LNCAP (cell line): ENCODE measurements at regions not wholly inside any gene's neighbourhood (a gene's known extent, or its start where the extent isn't known, plus 50 kb on each side); places are given as distances from the start of the nearest gene placed in this dataset.

Source experiments
- CTCF ChIP-seq: fragments of 450-650 bp; IDR thresholded peaks from 2 replicates; pipeline ENCODE4 v1.5.1; 2017; ENCODE audit warnings: mild to moderate bottlenecking

DNA sequence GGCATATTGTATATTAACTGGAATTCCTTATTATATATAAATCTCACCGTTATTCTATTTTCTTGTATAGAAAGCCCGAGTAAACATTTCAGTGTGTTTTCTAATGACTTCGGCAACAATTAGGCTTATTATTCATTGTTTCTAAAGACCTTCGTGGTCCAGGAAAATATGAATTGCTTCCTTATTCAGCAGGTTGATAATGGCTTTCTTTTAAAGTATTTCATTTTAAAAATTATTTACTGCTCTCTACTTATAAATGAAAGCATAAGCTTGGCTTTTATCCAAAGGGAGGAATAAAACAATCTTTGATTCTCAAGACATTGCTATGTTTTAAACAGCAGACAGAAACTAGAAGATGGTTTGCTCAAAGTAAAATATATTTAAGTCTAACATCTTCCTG lies 198.4 kb upstream of the RGS18 start:
- TF ChIP-seq CTCF: no peak

DNA sequence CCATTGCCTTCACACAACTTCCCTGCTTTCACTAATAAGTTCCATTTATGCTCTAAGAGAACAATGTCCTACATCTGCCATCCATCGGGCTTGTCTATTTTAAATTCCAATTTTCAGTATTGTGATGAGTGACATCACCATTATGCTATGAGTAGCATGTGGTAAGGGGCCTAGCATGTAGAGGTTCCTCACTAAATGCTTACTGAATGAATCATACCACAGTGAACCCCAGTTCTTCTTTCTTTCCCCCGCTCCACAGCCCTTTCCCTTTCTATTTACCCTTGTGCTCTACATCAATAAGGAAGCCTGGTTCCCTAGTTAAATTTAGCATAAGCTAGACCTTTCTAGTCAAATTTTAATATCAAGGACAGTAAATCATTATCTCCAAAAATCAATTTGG lies 195.0 kb upstream of the RGS18 start:
- TF ChIP-seq CTCF: no peak

- no peak for TF ChIP-seq CTCF
These were observed 194.3 kb upstream of the RGS18 start for GRCh38 chr1:191963781-191964455.

DNA sequence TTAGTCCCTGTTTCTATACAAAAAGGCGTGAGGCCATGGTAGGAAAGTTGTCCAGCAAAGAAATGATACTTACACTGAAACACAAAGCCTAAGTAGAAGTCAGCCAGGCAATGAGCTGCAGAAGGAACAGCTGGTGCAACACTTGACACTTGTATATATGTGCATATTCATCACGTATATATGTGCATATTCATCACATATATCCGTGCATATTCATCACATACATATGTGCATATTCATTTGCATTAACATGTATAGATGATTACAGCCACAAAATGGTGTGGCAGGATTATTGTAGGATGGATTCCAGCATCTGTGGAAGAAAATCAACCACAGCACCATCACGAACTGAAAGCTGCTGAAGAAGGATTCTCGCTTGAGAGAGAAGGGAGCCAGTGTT lies 189.0 kb upstream of the RGS18 start:
- TF ChIP-seq CTCF: no peak

DNA sequence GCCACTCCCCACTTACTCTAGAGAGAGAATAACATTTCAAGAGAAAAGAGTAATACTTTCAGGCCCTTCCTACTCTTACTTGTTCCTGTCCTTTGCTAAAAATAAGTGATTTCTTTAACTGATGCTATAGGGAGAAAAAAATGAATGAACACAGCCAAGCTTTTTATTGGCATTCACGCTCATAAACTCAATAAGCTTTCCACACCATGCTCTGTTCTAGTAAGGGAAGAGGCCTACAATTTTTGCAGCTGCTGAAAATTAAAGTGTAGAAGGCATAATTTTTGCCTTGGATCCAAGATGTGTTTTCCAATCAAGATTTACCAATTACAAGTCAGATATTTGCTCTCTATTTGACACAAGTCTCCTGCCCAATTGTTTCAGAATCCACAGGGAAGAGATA lies 188.1 kb upstream of the RGS18 start:
- no peak for TF ChIP-seq CTCF

DNA sequence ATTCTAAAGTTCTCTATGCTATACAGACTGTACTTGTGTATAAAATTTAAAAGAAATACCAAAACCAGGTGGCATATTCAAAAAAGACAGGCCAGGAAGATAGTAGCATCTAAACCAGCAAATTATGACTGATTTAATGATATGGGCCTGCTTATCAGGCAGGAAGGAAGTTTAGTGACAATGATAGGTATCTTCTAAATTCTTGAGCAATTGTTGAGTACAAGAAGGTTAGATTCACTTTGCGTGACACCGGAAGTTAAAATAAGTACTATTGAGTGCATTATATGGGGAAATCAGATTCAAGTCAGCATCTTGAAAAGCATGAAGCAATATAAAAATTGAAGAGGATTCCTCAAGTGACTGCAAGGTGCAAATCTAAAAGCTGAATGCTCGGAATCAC lies 186.8 kb upstream of the RGS18 start:
- no peak for TF ChIP-seq CTCF

DNA sequence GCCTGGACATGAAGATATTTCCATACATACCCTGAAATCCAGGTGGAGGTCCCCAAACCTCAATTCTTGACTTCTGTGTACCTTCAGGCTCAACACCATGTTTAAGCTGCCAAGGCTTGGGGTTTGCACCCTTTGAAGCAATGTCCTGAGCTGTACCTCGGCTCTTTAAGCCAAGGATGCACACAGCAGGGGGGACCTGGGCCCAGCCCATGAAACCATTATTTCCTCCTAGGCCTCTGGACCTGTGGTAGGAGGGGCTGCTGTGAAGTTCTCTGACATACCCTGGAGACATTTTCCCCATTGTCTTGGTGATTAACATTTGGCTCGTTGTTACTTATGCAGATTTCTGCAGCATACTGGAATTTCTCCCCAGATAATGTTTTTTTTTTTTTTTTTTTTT lies 184.3 kb upstream of the RGS18 start:
- no peak for TF ChIP-seq CTCF
